Epithelial cell of proximal tubule (primary cell): ENCODE measurements at regions not wholly inside any gene's neighbourhood (a gene's known extent, or its start where the extent isn't known, plus 50 kb on each side); places are given as distances from the start of the nearest gene placed in this dataset.

Experiments
- DNase-seq: peaks from one replicate; pipeline ENCODE4 v3.0.0-alpha.2; 2011; ENCODE audit warnings: low read depth
- H3K4me3 ChIP-seq: 2 replicates; pipeline ENCODE4 v1.5.1; 2011; ENCODE audit warnings: low read depth, mild to moderate bottlenecking, low read length
- CTCF ChIP-seq: conservative IDR thresholded peaks from 2 replicates; pipeline ENCODE4 v1.5.1; 2012; ENCODE audit warnings: low read depth, mild to moderate bottlenecking, low read length

GRCh38 chr22:49040111-49040510, 787.6 kb downstream of the BRD1 start:
- H3K4me3 ChIP-seq, result no peak overlapping the region
- DNase-seq, result no peak
- TF ChIP-seq CTCF, result no peak

- DNase-seq, result no peak
- TF ChIP-seq CTCF, result no peak
Observed at GRCh38 chr22:49039625-49040024, 788.0 kb downstream of the BRD1 start.

GRCh38 chr22:49037701-49038245, 789.9 kb downstream of the BRD1 start:
- no peak for DNase-seq
- no peak overlapping the region for H3K4me3 ChIP-seq
- no peak for TF ChIP-seq CTCF

More at GRCh38 chr22:49039625-49040024, 788.0 kb downstream of the BRD1 start:
- H3K4me3 ChIP-seq, result no peak overlapping the region

- no peak overlapping the region for H3K4me3 ChIP-seq
- no peak for DNase-seq
- no peak for TF ChIP-seq CTCF
Observed at GRCh38 chr22:49036513-49036912, 791.2 kb downstream of the BRD1 start.

- DNase-seq, result no peak
- no peak overlapping the region for H3K4me3 ChIP-seq
- TF ChIP-seq CTCF, result no peak
Observed at GRCh38 chr22:49035818-49036457, 791.7 kb downstream of the BRD1 start.

- no peak for TF ChIP-seq CTCF
- DNase-seq, result no peak
- no peak overlapping the region for H3K4me3 ChIP-seq
Observed at GRCh38 chr22:49034836-49035817, 792.5 kb downstream of the BRD1 start.
